Right ventricle myocardium superior (tissue), 1 donor: ENCODE measurements at regions not wholly inside any gene's neighbourhood (a gene's known extent, or its start where the extent isn't known, plus 50 kb on each side); places are given as distances from the start of the nearest gene placed in this dataset.
A peak's percentile ranks its signal among the peaks of the same experiment; 100 is the strongest.
"Not testable (repeated sequence)": the region's sequence is repeated elsewhere in the genome, so short reads cannot be mapped to it uniquely, and the experiment has no call there.

ENCODE experiments used
- ATAC-seq: fragments of 200-7000 bp; cut with Tn5 transposase; one replicate; pipeline ENCODE4 v1.9.1; 2020; ENCODE audit warnings: mild to moderate bottlenecking; ENCODE audit not compliant: poor library complexity
- DNase-seq: peaks from one replicate; pipeline ENCODE4 v3.0.0-alpha.2; 2020
- intact Hi-C: fragments of 100-400 bp; cut with DNase I; formaldehyde crosslinking; loops from one replicate; pipeline ENCODE4 v1.11.2; 2022
- donor health status: DM: no; HTN: yes; CAD: no; lungs with severe emphysema.

GRCh38 chr1:146666275-146666674 lies 271.8 kb upstream of the NBPF12 start:
- intact Hi-C loops, DNase-seq, ATAC-seq: not testable (repeated sequence)

GRCh38 chr1:146660242-146660641 lies 277.9 kb upstream of the NBPF12 start:
- ATAC-seq, intact Hi-C loops, DNase-seq: not testable (repeated sequence)

GRCh38 chr1:146656356-146657060 lies 281.6 kb upstream of the NBPF12 start:
- intact Hi-C loops, DNase-seq, ATAC-seq: not testable (repeated sequence)

GRCh38 chr1:146654763-146655162 lies 283.4 kb upstream of the NBPF12 start:
- intact Hi-C loops, ATAC-seq, DNase-seq: not testable (repeated sequence)

GRCh38 chr1:146645978-146646604 lies 292.0 kb upstream of the NBPF12 start:
- intact Hi-C loops, ATAC-seq, DNase-seq: not testable (repeated sequence)

GRCh38 chr1:146641534-146641933 lies 296.6 kb upstream of the NBPF12 start:
- DNase-seq, intact Hi-C loops: not testable (repeated sequence)
- ATAC-seq = peak; percentile 45

GRCh38 chr1:146640671-146641070 lies 297.5 kb upstream of the NBPF12 start:
- intact Hi-C loops, DNase-seq: not testable (repeated sequence)
- peak; percentile 98 for ATAC-seq

GRCh38 chr1:146630302-146630701 lies 307.8 kb upstream of the NBPF12 start:
- peak; percentile 86 for ATAC-seq
- DNase-seq, intact Hi-C loops: not testable (repeated sequence)

GRCh38 chr1:146618582-146618981 lies 319.5 kb upstream of the NBPF12 start:
- DNase-seq, intact Hi-C loops, ATAC-seq: not testable (repeated sequence)

GRCh38 chr1:146604681-146605080 lies 333.4 kb upstream of the NBPF12 start:
- intact Hi-C loops, ATAC-seq, DNase-seq: not testable (repeated sequence)

GRCh38 chr1:146600720-146601307 lies 337.3 kb upstream of the NBPF12 start:
- ATAC-seq, intact Hi-C loops, DNase-seq: not testable (repeated sequence)

- DNase-seq, ATAC-seq, intact Hi-C loops: not testable (repeated sequence)
Observed at GRCh38 chr1:146599906-146600305, 338.2 kb upstream of the NBPF12 start.

- ATAC-seq, intact Hi-C loops, DNase-seq: not testable (repeated sequence)
Observed at GRCh38 chr1:146581229-146581628, 352.4 kb upstream of the NOTCH2NLA start.

GRCh38 chr1:146567541-146567940 lies 338.7 kb upstream of the NOTCH2NLA start:
- DNase-seq, intact Hi-C loops, ATAC-seq: not testable (repeated sequence)

- ATAC-seq, intact Hi-C loops, DNase-seq: not testable (repeated sequence)
Observed at GRCh38 chr1:146558032-146558431, 329.2 kb upstream of the NOTCH2NLA start.

- ATAC-seq, DNase-seq, intact Hi-C loops: not testable (repeated sequence)
Observed at GRCh38 chr1:146556405-146556804, 327.6 kb upstream of the NOTCH2NLA start.

GRCh38 chr1:146552414-146552813 lies 323.6 kb upstream of the NOTCH2NLA start:
- intact Hi-C loops, ATAC-seq, DNase-seq: not testable (repeated sequence)

GRCh38 chr1:146548684-146549083 lies 319.9 kb upstream of the NOTCH2NLA start:
- ATAC-seq, intact Hi-C loops, DNase-seq: not testable (repeated sequence)

GRCh38 chr1:146546189-146546588 lies 317.4 kb upstream of the NOTCH2NLA start:
- ATAC-seq, intact Hi-C loops, DNase-seq: not testable (repeated sequence)
